GM06990 (cell line): ENCODE measurements at regions not wholly inside any gene's neighbourhood (a gene's known extent, or its start where the extent isn't known, plus 50 kb on each side); places are given as distances from the start of the nearest gene placed in this dataset.

Experiments used
- DNase-seq: peaks from one replicate; pipeline ENCODE4 v3.0.0-alpha.2; 2011; ENCODE audit not compliant: insufficient read length; ENCODE audit errors: extremely low read depth
- H3K27me3 ChIP-seq: replicated peaks from 2 replicates; pipeline ENCODE4 v1.6.0; 2011; ENCODE audit warnings: low read length; ENCODE audit not compliant: control insufficient read depth, insufficient read depth
- H3K36me3 ChIP-seq: 2 replicates; pipeline ENCODE4 v1.5.1; 2011; ENCODE audit warnings: low read length; ENCODE audit not compliant: control insufficient read depth, insufficient read depth
- H3K4me3 ChIP-seq: replicated peaks from 2 replicates; pipeline ENCODE4 v1.5.1; 2011; ENCODE audit warnings: low read depth, mild to moderate bottlenecking, control low read depth, low read length
- TF ChIP-seq, protein P1 (sequence below): IDR thresholded peaks from 2 replicates; pipeline ENCODE4 v1.5.1; 2011; ENCODE audit warnings: low read length, control low read depth, mild to moderate bottlenecking, inconsistent platforms; ENCODE audit not compliant: insufficient read depth, poor library complexity, severe bottlenecking

DNA sequence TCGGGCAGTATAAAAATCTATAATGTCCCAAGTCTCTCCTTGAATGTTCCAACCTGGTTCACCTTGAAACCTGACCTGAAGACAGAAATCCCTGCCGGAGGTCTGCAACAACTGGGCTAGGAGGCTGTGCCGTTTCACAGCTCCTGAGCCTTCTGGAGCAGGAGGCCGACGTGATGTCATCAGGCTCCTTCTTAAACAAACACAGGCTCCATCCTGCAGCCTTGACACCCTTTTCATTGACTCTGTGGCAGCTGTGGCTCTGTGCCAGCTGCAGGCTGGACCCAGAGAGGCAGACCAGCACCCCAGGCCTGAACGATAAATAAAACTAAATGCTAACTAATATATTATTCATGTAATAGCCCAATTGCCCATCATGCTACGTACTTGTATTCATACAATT lies 483.9 kb downstream of the CD83 start:
- TF ChIP-seq, protein P1, sequence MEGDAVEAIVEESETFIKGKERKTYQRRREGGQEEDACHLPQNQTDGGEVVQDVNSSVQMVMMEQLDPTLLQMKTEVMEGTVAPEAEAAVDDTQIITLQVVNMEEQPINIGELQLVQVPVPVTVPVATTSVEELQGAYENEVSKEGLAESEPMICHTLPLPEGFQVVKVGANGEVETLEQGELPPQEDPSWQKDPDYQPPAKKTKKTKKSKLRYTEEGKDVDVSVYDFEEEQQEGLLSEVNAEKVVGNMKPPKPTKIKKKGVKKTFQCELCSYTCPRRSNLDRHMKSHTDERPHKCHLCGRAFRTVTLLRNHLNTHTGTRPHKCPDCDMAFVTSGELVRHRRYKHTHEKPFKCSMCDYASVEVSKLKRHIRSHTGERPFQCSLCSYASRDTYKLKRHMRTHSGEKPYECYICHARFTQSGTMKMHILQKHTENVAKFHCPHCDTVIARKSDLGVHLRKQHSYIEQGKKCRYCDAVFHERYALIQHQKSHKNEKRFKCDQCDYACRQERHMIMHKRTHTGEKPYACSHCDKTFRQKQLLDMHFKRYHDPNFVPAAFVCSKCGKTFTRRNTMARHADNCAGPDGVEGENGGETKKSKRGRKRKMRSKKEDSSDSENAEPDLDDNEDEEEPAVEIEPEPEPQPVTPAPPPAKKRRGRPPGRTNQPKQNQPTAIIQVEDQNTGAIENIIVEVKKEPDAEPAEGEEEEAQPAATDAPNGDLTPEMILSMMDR: no peak

DNA sequence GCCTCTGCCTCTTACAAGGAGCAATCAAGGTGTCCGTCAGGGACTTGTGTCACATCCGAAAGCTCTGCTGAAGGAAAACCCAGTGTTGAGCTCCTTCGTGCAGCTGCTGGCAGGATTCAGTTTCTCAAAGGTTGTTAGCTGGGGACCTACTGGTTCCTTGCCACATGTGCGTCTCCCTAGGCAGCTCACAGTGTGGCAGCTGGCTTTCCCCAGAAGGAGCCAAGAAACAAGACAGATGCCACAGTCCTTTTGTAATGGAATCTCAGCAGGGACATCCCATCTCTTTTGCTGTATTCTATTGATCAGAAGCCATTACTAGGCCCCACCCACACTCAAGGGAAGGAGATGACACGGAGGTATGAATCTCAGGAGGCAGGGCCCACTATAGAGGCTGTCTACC lies 488.8 kb downstream of the CD83 start:
- no peaks in the 10 kb centered on the region for H3K36me3 ChIP-seq
- TF ChIP-seq, protein P1: no peak
- no peak for DNase-seq

More for the DNA sequence above, 483.9 kb downstream of the CD83 start:
- Histone ChIP-seq H3K36me3 (no peaks in the 10 kb centered on the region), H3K27me3 (no peaks in the 10 kb centered on the region), H3K4me3 (no peak overlapping the region)
- DNase-seq: no peak

DNA sequence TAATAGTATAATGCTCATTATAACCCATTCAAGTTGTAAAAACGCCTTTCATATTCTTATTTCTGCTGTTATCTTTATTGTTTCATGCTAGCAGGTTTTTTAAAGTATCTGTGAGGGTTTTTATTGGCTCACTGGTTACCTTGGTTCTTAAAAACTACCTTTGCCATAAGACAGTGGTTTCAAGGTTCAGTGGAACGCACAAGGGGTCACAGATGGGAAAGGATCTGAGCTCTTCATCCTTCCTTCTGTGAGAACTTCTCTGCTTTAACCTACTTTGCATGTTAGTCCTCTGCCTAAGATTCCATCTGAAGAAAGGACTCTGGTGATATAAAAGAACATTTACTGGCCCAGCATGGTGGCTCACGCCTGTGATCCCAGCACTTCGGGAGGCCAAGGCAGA lies 492.6 kb downstream of the CD83 start:
- no peak for DNase-seq
- Histone ChIP-seq H3K4me3 (no peak overlapping the region), H3K36me3 (no peaks in the 10 kb centered on the region), H3K27me3 (no peaks in the 10 kb centered on the region; the same call in 1 of the 2 replicates)
- TF ChIP-seq, protein P1: no peak

More for the DNA sequence above, 488.8 kb downstream of the CD83 start:
- Histone ChIP-seq H3K4me3 (no peak overlapping the region), H3K27me3 (no peaks in the 10 kb centered on the region)

DNA sequence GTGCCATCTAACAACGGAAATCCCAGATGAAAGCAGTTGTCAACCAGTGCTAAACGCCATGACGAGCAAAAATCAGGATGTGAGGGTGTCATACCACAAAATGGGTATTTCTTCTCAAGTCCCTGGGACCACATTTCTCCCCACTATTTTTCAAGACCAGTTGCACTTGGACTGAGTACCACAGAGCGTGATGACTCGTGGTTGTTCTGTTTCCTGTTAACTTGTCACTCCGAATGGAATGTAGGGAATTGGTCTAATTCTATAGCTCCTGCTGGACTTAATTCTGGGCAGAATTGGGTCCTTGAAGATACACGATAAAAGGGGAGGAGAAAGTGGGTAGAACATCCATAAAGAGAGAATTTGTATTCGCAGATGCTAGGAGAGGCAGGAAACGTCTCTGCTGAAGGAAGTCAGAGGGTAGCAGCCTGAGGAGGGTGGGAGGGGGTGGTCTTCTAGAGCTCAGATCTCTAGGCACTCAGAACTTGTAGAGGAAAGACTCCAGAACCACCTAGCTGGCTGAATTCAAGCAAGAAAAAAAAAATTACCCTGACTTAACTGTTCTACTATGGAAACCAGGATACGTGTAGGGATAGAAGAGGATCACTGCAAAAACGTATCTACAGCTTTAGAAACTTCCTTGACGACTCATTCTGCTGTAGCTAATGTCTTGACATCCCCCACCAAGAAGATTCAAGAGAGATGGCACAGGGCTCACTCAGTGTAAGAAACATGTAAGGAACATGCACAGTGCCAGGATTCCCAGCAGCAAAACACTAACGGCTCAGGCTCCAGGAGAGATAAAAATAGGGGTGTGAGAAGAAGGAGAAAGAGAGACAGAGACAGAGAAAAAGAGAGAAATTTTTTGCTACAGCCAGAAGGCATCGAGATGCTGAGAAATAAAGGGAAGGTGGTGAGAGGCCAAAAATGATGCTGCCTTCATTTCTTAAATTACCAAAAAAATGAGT lies 494.7 kb downstream of the CD83 start:
- H3K4me3 ChIP-seq: no peak overlapping the region
- TF ChIP-seq, protein P1: no peak
- no peak for DNase-seq
- H3K36me3 ChIP-seq: no peaks in the 10 kb centered on the region
- H3K27me3 ChIP-seq: no peaks in the 10 kb centered on the region; the same call in 1 of the 2 replicates

DNA sequence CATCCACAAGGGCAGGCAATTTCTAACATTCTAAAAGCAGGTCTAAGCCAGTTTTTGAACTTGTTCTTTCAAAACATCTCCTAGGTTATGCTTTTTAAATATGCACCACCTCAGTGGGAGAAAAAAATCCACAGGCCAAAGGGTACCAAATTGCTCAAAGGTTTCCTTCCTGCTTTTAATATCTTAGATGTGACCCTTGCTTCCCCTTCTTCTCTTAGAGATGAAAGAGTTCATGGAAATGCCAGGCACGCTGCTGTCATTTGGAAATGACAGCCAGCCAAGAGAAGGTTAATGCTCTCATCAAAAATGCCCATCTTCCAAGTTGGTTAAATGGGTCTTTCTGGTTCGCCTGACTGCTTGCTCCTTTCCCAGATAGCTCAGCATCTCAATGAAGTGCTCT lies 497.1 kb downstream of the CD83 start:
- no peak for DNase-seq
- TF ChIP-seq, protein P1: no peak
- H3K4me3 ChIP-seq: no peak overlapping the region
- H3K36me3 ChIP-seq: no peaks in the 10 kb centered on the region
- H3K27me3 ChIP-seq: no peaks in the 10 kb centered on the region; the same call in 1 of the 2 replicates
